ENCODE measurements at regions not wholly inside any gene's neighbourhood (a gene's known extent, or its start where the extent isn't known, plus 50 kb on each side); places are given as distances from the start of the nearest gene placed in this dataset.

GRCh38 chr4:23741681-23742191, 148.1 kb downstream of the PPARGC1A start:
- TF ChIP-seq CTCF (IDR thresholded peaks at IDR 0.05) = no peak
- no peak for TF ChIP-seq EZH2 (IDR thresholded peaks at IDR 0.05; ENCODE audit: borderline replicate concordance, insufficient read depth, low read depth, low read length, poor library complexity, severe bottlenecking)
